ENCODE measurements at regions not wholly inside any gene's neighbourhood (a gene's known extent, or its start where the extent isn't known, plus 50 kb on each side); places are given as distances from the start of the nearest gene placed in this dataset.

GRCh38 chr14:101367421-101368261 lies 193.7 kb upstream of the DIO3 start:
- TF ChIP-seq CTCF (IDR thresholded peaks at IDR 0.05): no peak
- WGBS, 2 donors: 71 to 72% methylated on average over 22 to 23 of the region's 23 CpGs

GRCh38 chr14:101368629-101369028 lies 192.7 kb upstream of the DIO3 start:
- TF ChIP-seq CTCF (IDR thresholded peaks at IDR 0.05): no peak
- H3K4me3 ChIP-seq: no peak overlapping the region
- DNase-seq: no peak
- H3K27me3 ChIP-seq: peaks cover 0 to 37% (median 24%) of the 10 kb centered on the region in 7 donors
- no peaks in the 10 kb centered on the region for H3K36me3 ChIP-seq
- H3K27ac ChIP-seq: no peak overlapping the region
- 87 to 91% methylated on average over 6 of the region's 6 CpGs for WGBS, 2 donors
- no peak for ATAC-seq
- H3K9me3 ChIP-seq: no peaks in the 10 kb centered on the region
- no peaks in the 10 kb centered on the region for H3K4me1 ChIP-seq
- intact Hi-C loops (cut with DNase I): no loop called here

More at GRCh38 chr14:101367421-101368261, 193.7 kb upstream of the DIO3 start:
- H3K27ac ChIP-seq: no peak overlapping the region
- ATAC-seq (no peak), DNase-seq (no peak)
- no peaks in the 10 kb centered on the region for H3K9me3 ChIP-seq
- H3K27me3 ChIP-seq: peaks cover 0 to 27% (median 22%) of the 10 kb centered on the region in 7 donors
- no peak overlapping the region for H3K4me3 ChIP-seq
- no peaks in the 10 kb centered on the region for H3K4me1 ChIP-seq
- no peaks in the 10 kb centered on the region for H3K36me3 ChIP-seq
- intact Hi-C loops (cut with DNase I): no loop called here

GRCh38 chr14:101369194-101369915 lies 191.9 kb upstream of the DIO3 start:
- H3K36me3 ChIP-seq: no peaks in the 10 kb centered on the region
- intact Hi-C loops (cut with DNase I): no loop called here

More at GRCh38 chr14:101369194-101369915, 191.9 kb upstream of the DIO3 start:
- Histone ChIP-seq H3K9me3 (no peaks in the 10 kb centered on the region), H3K27ac (no peak overlapping the region), H3K27me3 (peaks cover 0 to 45% (median 28%) of the 10 kb centered on the region in 7 donors), H3K4me3 (no peak overlapping the region), H3K4me1 (no peaks in the 10 kb centered on the region)
- WGBS, 2 donors: 83 to 88% methylated on average over 17 of the region's 17 CpGs
- no peak for ATAC-seq
- no peak for TF ChIP-seq CTCF (IDR thresholded peaks at IDR 0.05)
- DNase-seq: no peak
